ENCODE measurements at regions not wholly inside any gene's neighbourhood (a gene's known extent, or its start where the extent isn't known, plus 50 kb on each side); places are given as distances from the start of the nearest gene placed in this dataset.

GRCh38 chr9:29753638-29754037 is 2180.4 kb upstream of the C9orf72 start:
- Histone ChIP-seq H3K79me2 (ENCODE audit: control insufficient read depth in 1 of 2, insufficient read depth in 2 of 2, low read length in 2 of 2) (no peaks in the 10 kb centered on the region), H4K5ac (ENCODE audit: insufficient read length, low read depth, low read length) (no peak overlapping the region), H3K4me3 (ENCODE audit: extremely low read depth in 1 of 4, insufficient read depth in 2 of 4, low read depth in 3 of 4, low read length in 4 of 4) (no peak overlapping the region), H3K27me3 (replicated peaks in 1 of 4; ENCODE audit: control insufficient read depth in 3 of 4, extremely low read depth in 1 of 4, insufficient read depth in 3 of 4, low read length in 3 of 4) (no peaks in the 10 kb centered on the region), H3K9me3 (ENCODE audit: insufficient read depth in 2 of 2, low read depth in 1 of 2, low read length in 1 of 2) (no peaks in the 10 kb centered on the region), H3K23ac (ENCODE audit: insufficient read length) (no peak overlapping the region), H4K20me1 (replicated peaks in 1 of 2; ENCODE audit: control insufficient read depth in 1 of 2, insufficient read depth in 2 of 2, low read length in 2 of 2) (no peaks in the 10 kb centered on the region), H2AFZ (ENCODE audit: low read length) (no peak overlapping the region), H2AK5ac (ENCODE audit: low read depth, low read length) (no peak overlapping the region), H3K14ac (ENCODE audit: insufficient read length) (no peak overlapping the region), H3K56ac (replicated peaks; ENCODE audit: insufficient read length, low read depth, low read length) (no peak overlapping the region), H3K79me1 (ENCODE audit: low read depth, low read length) (no peaks in the 10 kb centered on the region), H2BK20ac (ENCODE audit: low read length) (no peak overlapping the region), H4K8ac (ENCODE audit: extremely low read depth, insufficient read depth, low read length) (no peak overlapping the region), H2BK5ac (ENCODE audit: low read depth, low read length) (no peak overlapping the region), H3K9ac (replicated peaks in 1 of 4; ENCODE audit: extremely low read depth in 1 of 4, low read depth in 3 of 4, low read length in 3 of 4) (no peak overlapping the region), H2BK120ac (replicated peaks; ENCODE audit: low read depth, low read length) (no peak overlapping the region), H2BK15ac (ENCODE audit: low read length) (no peak overlapping the region), H2BK12ac (ENCODE audit: low read depth, low read length) (no peak overlapping the region), H3K23me2 (ENCODE audit: low read depth, low read length) (no peaks in the 10 kb centered on the region), H4K91ac (replicated peaks; ENCODE audit: insufficient read length, low read length) (no peak overlapping the region), H3K4ac (replicated peaks; ENCODE audit: insufficient read length, low read depth, low read length) (no peak overlapping the region), H3K18ac (ENCODE audit: extremely low read depth, low read length) (no peak overlapping the region), H3K27ac (ENCODE audit: low read depth, low read length) (no peak overlapping the region), H3K4me1 (replicated peaks in 1 of 4; ENCODE audit: control insufficient read depth in 3 of 4, insufficient read depth in 4 of 4, low read length in 3 of 4) (no peaks in the 10 kb centered on the region), H3K4me2 (ENCODE audit: insufficient read depth in 1 of 2, low read depth in 2 of 2, low read length in 2 of 2) (no peak overlapping the region), H3K36me3 (ENCODE audit: control insufficient read depth in 2 of 4, insufficient read depth in 4 of 4, low read length in 3 of 4) (no peaks in the 10 kb centered on the region)
- ChIA-PET POLR2A (ENCODE audit: partially characterized antibody) (no interaction called here), CTCF (ENCODE audit: partially characterized antibody) (no interaction called here)
- TF ChIP-seq USF2 (IDR thresholded peaks at IDR 0.05; ENCODE audit: low read length) (no peak), ATF2 (IDR thresholded peaks at IDR 0.05; ENCODE audit: low read length) (no peak), CEBPB (IDR thresholded peaks at IDR 0.05; ENCODE audit: low read depth, low read length) (no peak)
- DNase-seq (ENCODE audit: low read depth in 1 of 2, low spot score in 2 of 2) (no peak), FAIRE-seq (no peak)
